ENCODE measurements at regions not wholly inside any gene's neighbourhood (a gene's known extent, or its start where the extent isn't known, plus 50 kb on each side); places are given as distances from the start of the nearest gene placed in this dataset.

- DNase-seq, result no peak
Measured at GRCh38 chr2:204445149-204445548, 100.1 kb upstream of the PARD3B start.

- DNase-seq, result no peak
Measured at GRCh38 chr2:204447722-204448121, 97.6 kb upstream of the PARD3B start.

GRCh38 chr2:204449977-204450376 lies 95.3 kb upstream of the PARD3B start:
- DNase-seq, result no peak

- DNase-seq, result no peak
Measured at GRCh38 chr2:204451766-204452165, 93.5 kb upstream of the PARD3B start.

- DNase-seq, result no peak
Measured at GRCh38 chr2:204452464-204453023, 92.7 kb upstream of the PARD3B start.

GRCh38 chr2:204453730-204454167 lies 91.5 kb upstream of the PARD3B start:
- DNase-seq, result no peak

GRCh38 chr2:204454672-204455380 lies 90.4 kb upstream of the PARD3B start:
- DNase-seq, result no peak

- DNase-seq, result no peak
Measured at GRCh38 chr2:204468746-204469429, 76.4 kb upstream of the PARD3B start.

GRCh38 chr2:204470178-204470620 lies 75.1 kb upstream of the PARD3B start:
- no peak for DNase-seq

GRCh38 chr2:204470621-204471196 lies 74.6 kb upstream of the PARD3B start:
- no peak for DNase-seq

- DNase-seq, result no peak
Measured at GRCh38 chr2:204472375-204472774, 72.9 kb upstream of the PARD3B start.

- no peak for DNase-seq
Measured at GRCh38 chr2:204473224-204473623, 72.1 kb upstream of the PARD3B start.

GRCh38 chr2:204475399-204475798 lies 69.9 kb upstream of the PARD3B start:
- no peak for DNase-seq

- no peak for DNase-seq
Measured at GRCh38 chr2:204477358-204477950, 67.8 kb upstream of the PARD3B start.

GRCh38 chr2:204479557-204479956 lies 65.7 kb upstream of the PARD3B start:
- DNase-seq, result no peak

- no peak for DNase-seq
Measured at GRCh38 chr2:204480676-204481075, 64.6 kb upstream of the PARD3B start.

GRCh38 chr2:204483608-204484081 lies 61.6 kb upstream of the PARD3B start:
- DNase-seq, result no peak

GRCh38 chr2:204486321-204486720 lies 59.0 kb upstream of the PARD3B start:
- no peak for DNase-seq

- DNase-seq, result no peak
Measured at GRCh38 chr2:204486805-204487204, 58.5 kb upstream of the PARD3B start.

GRCh38 chr2:204487447-204488229 lies 57.6 kb upstream of the PARD3B start:
- DNase-seq, result no peak

- DNase-seq, result no peak
Measured at GRCh38 chr2:204491528-204491927, 53.7 kb upstream of the PARD3B start.

GRCh38 chr2:204492417-204492816 lies 52.9 kb upstream of the PARD3B start:
- no peak for DNase-seq
